Upper lobe of right lung (tissue), 1 donor: ENCODE measurements at regions not wholly inside any gene's neighbourhood (a gene's known extent, or its start where the extent isn't known, plus 50 kb on each side); places are given as distances from the start of the nearest gene placed in this dataset.

Source experiments
- ATAC-seq: fragments of 200-7000 bp; cut with Tn5 transposase; one replicate; pipeline ENCODE4 v1.9.1; 2020; ENCODE audit warnings: mild to moderate bottlenecking, moderate library complexity
- DNase-seq: peaks from one replicate; pipeline ENCODE4 v3.0.0-alpha.2; 2020
- H3K27ac ChIP-seq: fragments of 200-600 bp; one replicate; pipeline ENCODE4 v1.8.0; 2022
- H3K27me3 ChIP-seq: fragments of 200-600 bp; one replicate; pipeline ENCODE4 v1.8.0; 2022; ENCODE audit warnings: mild to moderate bottlenecking
- H3K36me3 ChIP-seq: fragments of 200-600 bp; one replicate; pipeline ENCODE4 v1.8.0; 2022
- H3K4me1 ChIP-seq: fragments of 200-600 bp; one replicate; pipeline ENCODE4 v1.8.0; 2022
- H3K4me3 ChIP-seq: fragments of 200-600 bp; one replicate; pipeline ENCODE4 v1.8.0; 2022; ENCODE audit warnings: mild to moderate bottlenecking
- H3K9me3 ChIP-seq: fragments of 200-600 bp; one replicate; pipeline ENCODE4 v1.8.0; 2022
- CTCF ChIP-seq: fragments of 200-600 bp; IDR thresholded peaks from one replicate; pipeline ENCODE4 v1.8.0; 2022; ENCODE audit warnings: antibody characterized with exemption
- intact Hi-C: fragments of 100-400 bp; cut with DNase I; formaldehyde crosslinking; loops from one replicate; pipeline ENCODE4 v1.11.0; 2022
- donor health status: DM: no; HTN: yes; CAD: no; lungs with severe emphysema.

GRCh38 chr3:22111226-22111625, 360.2 kb upstream of the ZNF385D start:
- DNase-seq, result no peak
- Histone ChIP-seq H3K4me1 (no peaks in the 10 kb centered on the region), H3K4me3 (no peak overlapping the region), H3K27ac (no peak overlapping the region), H3K36me3 (no peaks in the 10 kb centered on the region), H3K27me3 (no peaks in the 10 kb centered on the region), H3K9me3 (no peaks in the 10 kb centered on the region)
- intact Hi-C loops, result no loop called here
- ATAC-seq, result no peak
- TF ChIP-seq CTCF, result no peak

- no peak for ATAC-seq
- intact Hi-C loops, result no loop called here
- DNase-seq, result no peak
- Histone ChIP-seq H3K36me3 (no peaks in the 10 kb centered on the region), H3K4me1 (no peaks in the 10 kb centered on the region), H3K27ac (no peak overlapping the region), H3K9me3 (no peaks in the 10 kb centered on the region), H3K4me3 (no peak overlapping the region), H3K27me3 (no peaks in the 10 kb centered on the region)
- TF ChIP-seq CTCF, result no peak
These were observed 362.4 kb upstream of the ZNF385D start for GRCh38 chr3:22113453-22113852.

- Histone ChIP-seq H3K27me3 (no peaks in the 10 kb centered on the region), H3K4me3 (no peak overlapping the region), H3K9me3 (no peaks in the 10 kb centered on the region), H3K36me3 (no peaks in the 10 kb centered on the region), H3K27ac (no peak overlapping the region), H3K4me1 (no peaks in the 10 kb centered on the region)
- ATAC-seq (no peak), DNase-seq (no peak)
- intact Hi-C loops, result no loop called here
- TF ChIP-seq CTCF, result no peak
These were observed 364.6 kb upstream of the ZNF385D start for GRCh38 chr3:22115581-22115980.

- H3K4me3 ChIP-seq, result no peak overlapping the region
- no peak for DNase-seq
- H3K36me3 ChIP-seq, result no peaks in the 10 kb centered on the region
- no peak for ATAC-seq
- intact Hi-C loops, result no loop called here
- no peak for TF ChIP-seq CTCF
- no peaks in the 10 kb centered on the region for H3K27me3 ChIP-seq
- H3K9me3 ChIP-seq, result no peaks in the 10 kb centered on the region
- no peak overlapping the region for H3K27ac ChIP-seq
- no peaks in the 10 kb centered on the region for H3K4me1 ChIP-seq
These were observed 366.1 kb upstream of the ZNF385D start for GRCh38 chr3:22117091-22117490.

- Histone ChIP-seq H3K27ac (no peak overlapping the region), H3K27me3 (no peaks in the 10 kb centered on the region), H3K4me3 (no peak overlapping the region), H3K36me3 (no peaks in the 10 kb centered on the region), H3K9me3 (no peaks in the 10 kb centered on the region), H3K4me1 (no peaks in the 10 kb centered on the region)
- intact Hi-C loops, result no loop called here
- TF ChIP-seq CTCF, result peak; percentile 64
- DNase-seq (no peak), ATAC-seq (no peak)
These were observed 366.8 kb upstream of the ZNF385D start for GRCh38 chr3:22117751-22118346.

GRCh38 chr3:22118542-22118941, 367.5 kb upstream of the ZNF385D start:
- H3K9me3 ChIP-seq, result no peaks in the 10 kb centered on the region
- H3K27ac ChIP-seq, result no peak overlapping the region
- no peaks in the 10 kb centered on the region for H3K27me3 ChIP-seq
- H3K36me3 ChIP-seq, result no peaks in the 10 kb centered on the region
- H3K4me3 ChIP-seq, result no peak overlapping the region
- no peak for DNase-seq
- no peaks in the 10 kb centered on the region for H3K4me1 ChIP-seq
- intact Hi-C loops, result no loop called here
- ATAC-seq, result no peak
- TF ChIP-seq CTCF, result no peak
